Prostate gland (tissue), 1 donor: ENCODE measurements at regions not wholly inside any gene's neighbourhood (a gene's known extent, or its start where the extent isn't known, plus 50 kb on each side); places are given as distances from the start of the nearest gene placed in this dataset.

Experiments used
- POLR2A ChIP-seq: fragments of 450-650 bp; IDR thresholded peaks from one replicate; pipeline ENCODE4 v1.6.1; 2016; ENCODE audit warnings: antibody characterized with exemption, mild to moderate bottlenecking
- POLR2AphosphoS5 ChIP-seq: sonication (generic); formaldehyde crosslinking; IDR thresholded peaks from one replicate; pipeline ENCODE4 v1.6.1; 2017; ENCODE audit warnings: antibody characterized with exemption

GRCh38 chr6:90764001-90764400, 177.1 kb upstream of the MAP3K7 start:
- TF ChIP-seq POLR2A (no peak), POLR2AphosphoS5 (no peak)
